HEK293 (cell line): ENCODE measurements at regions not wholly inside any gene's neighbourhood (a gene's known extent, or its start where the extent isn't known, plus 50 kb on each side); places are given as distances from the start of the nearest gene placed in this dataset.

Experiments used
- CTCF ChIA-PET: fragments of 350-600 bp; formaldehyde crosslinking; extraction: SDS; loops from one replicate; lab custom pipeline; 2021; ENCODE audit warnings: antibody characterized with exemption; lab: Yijun Ruan, JAX
- POLR2A ChIA-PET: fragments of 300-600 bp; formaldehyde crosslinking; extraction: SDS; loops from one replicate; lab custom pipeline; 2020; ENCODE audit warnings: antibody characterized with exemption, inconsistent platforms; lab: Yijun Ruan, JAX
- H3K27ac ChIP-seq: fragments of 200-500 bp; sonication (Bioruptor generic); 2 replicates; pipeline ENCODE4 v1.5.1; 2014; ENCODE audit warnings: low read depth, low read length, control low read depth, inconsistent platforms; ENCODE audit errors: extremely low read depth
- H3K36me3 ChIP-seq, 2 experiments: fragments of 200-500 bp in 1 of 2; sonication (Bioruptor generic) in 1 of 2; 1 replicate in 1 of 2; 2 replicates in 1 of 2; pipeline ENCODE4 v1.5.1; 2014 to 2017; ENCODE audit warnings: inconsistent platforms in 2 of 2, low read length in 2 of 2; ENCODE audit not compliant: control insufficient read depth in 2 of 2, insufficient read depth in 1 of 2
- H3K4me1 ChIP-seq: fragments of 200-500 bp; sonication (Bioruptor generic); 2 replicates; pipeline ENCODE4 v1.5.1; 2014; ENCODE audit warnings: mild to moderate bottlenecking, low read length, inconsistent platforms; ENCODE audit not compliant: control insufficient read depth, insufficient read depth
- H3K4me3 ChIP-seq: 2 replicates; pipeline ENCODE4 v1.5.1; 2011; ENCODE audit warnings: low read depth, mild to moderate bottlenecking, control low read depth, low read length, moderate library complexity
- H3K9me3 ChIP-seq: fragments of 200-500 bp; sonication (Bioruptor generic); 2 replicates; pipeline ENCODE4 v1.5.1; 2014; ENCODE audit warnings: low read depth, low read length, inconsistent platforms; ENCODE audit not compliant: control insufficient read depth, insufficient read depth
- IKZF3 ChIP-seq: fragments of 450-650 bp; IDR thresholded peaks from 2 replicates; pipeline ENCODE4 v1.5.0; 2018; ENCODE audit warnings: missing biosample characterization, mild to moderate bottlenecking, missing genetic modification characterization, moderate library complexity
- KLF1 ChIP-seq: fragments of 450-650 bp; formaldehyde crosslinking; IDR thresholded peaks from 2 replicates; pipeline ENCODE4 v1.5.1; 2016; ENCODE audit warnings: missing biosample characterization, missing genetic modification characterization
- MZF1 ChIP-seq: fragments of 450-650 bp; formaldehyde crosslinking; IDR thresholded peaks from 2 replicates; pipeline ENCODE4 v1.5.1; 2017; ENCODE audit warnings: missing biosample characterization, missing genetic modification characterization, borderline replicate concordance
- SCRT2 ChIP-seq: fragments of 450-650 bp; formaldehyde crosslinking; IDR thresholded peaks from 2 replicates; pipeline ENCODE4 v1.5.1; 2016; ENCODE audit warnings: missing biosample characterization, missing genetic modification characterization
- ZBTB10 ChIP-seq: fragments of 450-650 bp; formaldehyde crosslinking; IDR thresholded peaks from 2 replicates; pipeline ENCODE4 v1.5.1; 2016; ENCODE audit warnings: missing biosample characterization, missing genetic modification characterization
- ZBTB8A ChIP-seq: fragments of 450-650 bp; formaldehyde crosslinking; IDR thresholded peaks from 2 replicates; pipeline ENCODE4 v1.5.1; 2016; ENCODE audit warnings: missing biosample characterization, missing genetic modification characterization
- ZNF174 ChIP-seq: fragments of 450-650 bp; formaldehyde crosslinking; IDR thresholded peaks from 2 replicates; pipeline ENCODE4 v1.5.0; 2017; ENCODE audit warnings: missing biosample characterization, mild to moderate bottlenecking, missing genetic modification characterization
- ZNF184 ChIP-seq: fragments of 450-650 bp; IDR thresholded peaks from 2 replicates; pipeline ENCODE4 v1.5.1; 2018; ENCODE audit warnings: missing biosample characterization, mild to moderate bottlenecking, missing genetic modification characterization
- ZNF214 ChIP-seq: fragments of 450-650 bp; formaldehyde crosslinking; IDR thresholded peaks from 2 replicates; pipeline ENCODE4 v1.5.1; 2017; ENCODE audit warnings: missing biosample characterization, mild to moderate bottlenecking, missing genetic modification characterization, borderline replicate concordance
- ZNF223 ChIP-seq: fragments of 450-650 bp; formaldehyde crosslinking; IDR thresholded peaks from 2 replicates; pipeline ENCODE4 v1.5.1; 2016; ENCODE audit warnings: missing biosample characterization, missing genetic modification characterization
- ZNF23 ChIP-seq: fragments of 450-650 bp; formaldehyde crosslinking; IDR thresholded peaks from 2 replicates; pipeline ENCODE4 v1.5.1; 2016; ENCODE audit warnings: missing biosample characterization, missing genetic modification characterization, borderline replicate concordance
- ZNF292 ChIP-seq: fragments of 450-650 bp; formaldehyde crosslinking; IDR thresholded peaks from 2 replicates; pipeline ENCODE4 v1.5.1; 2016; ENCODE audit warnings: low read depth, missing biosample characterization, missing genetic modification characterization, borderline replicate concordance
- ZNF324 ChIP-seq: fragments of 450-650 bp; formaldehyde crosslinking; IDR thresholded peaks from 2 replicates; pipeline ENCODE4 v1.5.1; 2016; ENCODE audit warnings: missing biosample characterization, missing genetic modification characterization
- ZNF423 ChIP-seq: fragments of 450-650 bp; formaldehyde crosslinking; IDR thresholded peaks from 2 replicates; pipeline ENCODE4 v1.5.1; 2016; ENCODE audit warnings: missing biosample characterization, missing genetic modification characterization
- ZNF473 ChIP-seq: fragments of 450-650 bp; formaldehyde crosslinking; IDR thresholded peaks from 2 replicates; pipeline ENCODE4 v1.5.1; 2017; ENCODE audit warnings: missing biosample characterization, missing genetic modification characterization
- ZNF48 ChIP-seq: fragments of 450-650 bp; formaldehyde crosslinking; IDR thresholded peaks from 2 replicates; pipeline ENCODE4 v1.5.1; 2016; ENCODE audit warnings: missing biosample characterization, missing genetic modification characterization
- ZNF501 ChIP-seq: fragments of 450-650 bp; formaldehyde crosslinking; IDR thresholded peaks from 2 replicates; pipeline ENCODE4 v1.5.1; 2016; ENCODE audit warnings: missing biosample characterization, missing genetic modification characterization
- ZNF654 ChIP-seq: fragments of 450-650 bp; formaldehyde crosslinking; IDR thresholded peaks from 2 replicates; pipeline ENCODE4 v1.5.1; 2016; ENCODE audit warnings: low read depth, missing biosample characterization, missing genetic modification characterization
- ZNF76 ChIP-seq: fragments of 450-650 bp; formaldehyde crosslinking; IDR thresholded peaks from 2 replicates; pipeline ENCODE4; 2016; ENCODE audit warnings: low read depth, missing biosample characterization, missing genetic modification characterization, borderline replicate concordance
- ZNF830 ChIP-seq: fragments of 450-650 bp; IDR thresholded peaks from 2 replicates; pipeline ENCODE4 v1.5.0; 2018; ENCODE audit warnings: missing biosample characterization, missing genetic modification characterization, low read depth, mild to moderate bottlenecking, moderate library complexity
- TF ChIP-seq, protein P1 (sequence below): fragments of 450-650 bp; formaldehyde crosslinking; IDR thresholded peaks from 2 replicates; pipeline ENCODE4 v1.5.1; 2016; ENCODE audit warnings: missing biosample characterization, missing genetic modification characterization
- TF ChIP-seq, protein P2 (sequence below): fragments of 450-650 bp; formaldehyde crosslinking; IDR thresholded peaks from 2 replicates; pipeline ENCODE4 v1.5.1; 2016; ENCODE audit warnings: missing biosample characterization, missing genetic modification characterization
- TF ChIP-seq, protein P3 (sequence below): fragments of 450-650 bp; formaldehyde crosslinking; IDR thresholded peaks from 2 replicates; pipeline ENCODE4 v1.5.1; 2016; ENCODE audit warnings: missing biosample characterization, missing genetic modification characterization
- TF ChIP-seq, protein P4 (sequence below): fragments of 450-650 bp; formaldehyde crosslinking; IDR thresholded peaks from 2 replicates; pipeline ENCODE4 v1.5.1; 2017; ENCODE audit warnings: missing biosample characterization, missing genetic modification characterization

DNA sequence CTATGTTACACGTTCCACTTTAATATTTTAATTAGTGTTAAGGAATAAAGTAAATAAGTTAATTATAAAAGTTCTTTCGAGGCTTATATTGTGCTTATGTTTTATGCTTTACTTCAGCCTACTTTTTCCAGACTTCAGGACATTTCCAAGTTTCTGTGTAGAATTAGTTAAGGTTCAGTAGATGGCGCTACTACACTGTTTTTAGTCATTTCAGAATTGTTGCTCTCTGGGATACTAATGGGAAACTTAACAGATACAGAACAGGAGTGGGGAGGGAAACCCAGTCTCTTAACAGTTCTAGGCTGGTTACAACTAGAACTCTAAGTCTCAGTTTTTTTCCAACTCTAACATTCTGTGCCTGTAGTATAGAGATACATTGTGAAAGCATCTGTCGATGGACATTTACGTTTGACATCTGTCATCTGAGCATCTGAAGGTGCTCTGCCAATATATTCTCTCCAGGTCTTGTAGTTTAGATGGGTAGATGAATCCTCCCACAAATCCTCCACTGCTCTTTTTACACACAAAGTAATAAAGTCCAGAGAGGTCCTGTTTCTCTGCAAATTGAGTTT lies 56.8 kb upstream of the FAM171A1 start:
- peaks cover 5% of the 10 kb centered on the region; the same call in 1 of the 2 replicates for H3K4me1 ChIP-seq
- TF ChIP-seq ZNF501 (0 out of 2 replicates have a peak, but pooled peaks have one; percentile 22), MZF1 (tag by site-specific recombination) (no peak), IKZF3 (peak; percentile 39; the same call in 1 of the 2 replicates), ZNF184 (tag by site-specific recombination) (no peak), ZNF654 (tag by site-specific recombination) (peak; percentile 93), ZNF473 (no peak), SCRT2 (tag by site-specific recombination) (peak; percentile 80), ZBTB10 (tag by site-specific recombination) (no peak), ZNF76 (tag by site-specific recombination) (peak; percentile 62; the same call in 1 of the 2 replicates)
- TF ChIP-seq, protein P1, sequence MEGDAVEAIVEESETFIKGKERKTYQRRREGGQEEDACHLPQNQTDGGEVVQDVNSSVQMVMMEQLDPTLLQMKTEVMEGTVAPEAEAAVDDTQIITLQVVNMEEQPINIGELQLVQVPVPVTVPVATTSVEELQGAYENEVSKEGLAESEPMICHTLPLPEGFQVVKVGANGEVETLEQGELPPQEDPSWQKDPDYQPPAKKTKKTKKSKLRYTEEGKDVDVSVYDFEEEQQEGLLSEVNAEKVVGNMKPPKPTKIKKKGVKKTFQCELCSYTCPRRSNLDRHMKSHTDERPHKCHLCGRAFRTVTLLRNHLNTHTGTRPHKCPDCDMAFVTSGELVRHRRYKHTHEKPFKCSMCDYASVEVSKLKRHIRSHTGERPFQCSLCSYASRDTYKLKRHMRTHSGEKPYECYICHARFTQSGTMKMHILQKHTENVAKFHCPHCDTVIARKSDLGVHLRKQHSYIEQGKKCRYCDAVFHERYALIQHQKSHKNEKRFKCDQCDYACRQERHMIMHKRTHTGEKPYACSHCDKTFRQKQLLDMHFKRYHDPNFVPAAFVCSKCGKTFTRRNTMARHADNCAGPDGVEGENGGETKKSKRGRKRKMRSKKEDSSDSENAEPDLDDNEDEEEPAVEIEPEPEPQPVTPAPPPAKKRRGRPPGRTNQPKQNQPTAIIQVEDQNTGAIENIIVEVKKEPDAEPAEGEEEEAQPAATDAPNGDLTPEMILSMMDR, result 0 out of 2 replicates have a peak, but pooled peaks have one; percentile 13
- no peak overlapping the region for H3K4me3 ChIP-seq
- no peak overlapping the region for H3K27ac ChIP-seq
- no peaks in the 10 kb centered on the region for H3K36me3 ChIP-seq
- ChIA-PET CTCF (interaction anchor here (0.6 to 9.9 kb wide), 25 partner anchors 8 to 1388 kb away, joined by 3 to 178 read pairs (median 4); partner anchors contain the start of gene ITGA8), POLR2A (no interaction called here)
- H3K9me3 ChIP-seq, result no peaks in the 10 kb centered on the region

- Histone ChIP-seq H3K4me1 (peaks cover 5% of the 10 kb centered on the region; the same call in 1 of the 2 replicates), H3K36me3 (no peaks in the 10 kb centered on the region), H3K9me3 (no peaks in the 10 kb centered on the region), H3K4me3 (no peak overlapping the region), H3K27ac (no peak overlapping the region)
- POLR2A ChIA-PET, result no interaction called here
- CTCF ChIA-PET, result interaction anchor here (0.5 to 9.9 kb wide), 3 partner anchors 294 to 410 kb away, joined by 3 to 178 read pairs (median 3); partner anchors contain the start of gene ITGA8
- TF ChIP-seq ZNF423 (tag by site-specific recombination) (no peak), ZNF214 (tag by site-specific recombination) (no peak), ZNF223 (tag by site-specific recombination) (no peak), ZNF292 (tag by site-specific recombination) (no peak), ZBTB8A (tag by site-specific recombination) (no peak), ZNF174 (tag by site-specific recombination) (no peak), KLF1 (no peak), ZNF48 (tag by site-specific recombination) (no peak), ZNF23 (tag by site-specific recombination) (no peak), ZNF830 (tag by site-specific recombination) (no peak), ZNF324 (no peak)
- TF ChIP-seq, protein P2, sequence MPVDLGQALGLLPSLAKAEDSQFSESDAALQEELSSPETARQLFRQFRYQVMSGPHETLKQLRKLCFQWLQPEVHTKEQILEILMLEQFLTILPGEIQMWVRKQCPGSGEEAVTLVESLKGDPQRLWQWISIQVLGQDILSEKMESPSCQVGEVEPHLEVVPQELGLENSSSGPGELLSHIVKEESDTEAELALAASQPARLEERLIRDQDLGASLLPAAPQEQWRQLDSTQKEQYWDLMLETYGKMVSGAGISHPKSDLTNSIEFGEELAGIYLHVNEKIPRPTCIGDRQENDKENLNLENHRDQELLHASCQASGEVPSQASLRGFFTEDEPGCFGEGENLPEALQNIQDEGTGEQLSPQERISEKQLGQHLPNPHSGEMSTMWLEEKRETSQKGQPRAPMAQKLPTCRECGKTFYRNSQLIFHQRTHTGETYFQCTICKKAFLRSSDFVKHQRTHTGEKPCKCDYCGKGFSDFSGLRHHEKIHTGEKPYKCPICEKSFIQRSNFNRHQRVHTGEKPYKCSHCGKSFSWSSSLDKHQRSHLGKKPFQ (tag by site-specific recombination), result no peak
- TF ChIP-seq, protein P3, sequence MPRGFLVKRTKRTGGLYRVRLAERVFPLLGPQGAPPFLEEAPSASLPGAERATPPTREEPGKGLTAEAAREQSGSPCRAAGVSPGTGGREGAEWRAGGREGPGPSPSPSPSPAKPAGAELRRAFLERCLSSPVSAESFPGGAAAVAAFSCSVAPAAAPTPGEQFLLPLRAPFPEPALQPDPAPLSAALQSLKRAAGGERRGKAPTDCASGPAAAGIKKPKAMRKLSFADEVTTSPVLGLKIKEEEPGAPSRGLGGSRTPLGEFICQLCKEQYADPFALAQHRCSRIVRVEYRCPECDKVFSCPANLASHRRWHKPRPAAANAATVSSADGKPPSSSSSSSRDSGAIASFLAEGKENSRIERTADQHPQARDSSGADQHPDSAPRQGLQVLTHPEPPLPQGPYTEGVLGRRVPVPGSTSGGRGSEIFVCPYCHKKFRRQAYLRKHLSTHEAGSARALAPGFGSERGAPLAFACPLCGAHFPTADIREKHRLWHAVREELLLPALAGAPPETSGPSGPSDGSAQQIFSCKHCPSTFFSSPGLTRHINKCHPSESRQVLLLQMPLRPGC (tag by site-specific recombination), result no peak
- TF ChIP-seq, protein P4, sequence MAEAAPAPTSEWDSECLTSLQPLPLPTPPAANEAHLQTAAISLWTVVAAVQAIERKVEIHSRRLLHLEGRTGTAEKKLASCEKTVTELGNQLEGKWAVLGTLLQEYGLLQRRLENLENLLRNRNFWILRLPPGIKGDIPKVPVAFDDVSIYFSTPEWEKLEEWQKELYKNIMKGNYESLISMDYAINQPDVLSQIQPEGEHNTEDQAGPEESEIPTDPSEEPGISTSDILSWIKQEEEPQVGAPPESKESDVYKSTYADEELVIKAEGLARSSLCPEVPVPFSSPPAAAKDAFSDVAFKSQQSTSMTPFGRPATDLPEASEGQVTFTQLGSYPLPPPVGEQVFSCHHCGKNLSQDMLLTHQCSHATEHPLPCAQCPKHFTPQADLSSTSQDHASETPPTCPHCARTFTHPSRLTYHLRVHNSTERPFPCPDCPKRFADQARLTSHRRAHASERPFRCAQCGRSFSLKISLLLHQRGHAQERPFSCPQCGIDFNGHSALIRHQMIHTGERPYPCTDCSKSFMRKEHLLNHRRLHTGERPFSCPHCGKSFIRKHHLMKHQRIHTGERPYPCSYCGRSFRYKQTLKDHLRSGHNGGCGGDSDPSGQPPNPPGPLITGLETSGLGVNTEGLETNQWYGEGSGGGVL (tag by site-specific recombination), result no peak
These were observed 55.5 kb upstream of the FAM171A1 start for GRCh38 chr10:15426558-15426957.
